ENCODE measurements at regions not wholly inside any gene's neighbourhood (a gene's known extent, or its start where the extent isn't known, plus 50 kb on each side); places are given as distances from the start of the nearest gene placed in this dataset.

DNA sequence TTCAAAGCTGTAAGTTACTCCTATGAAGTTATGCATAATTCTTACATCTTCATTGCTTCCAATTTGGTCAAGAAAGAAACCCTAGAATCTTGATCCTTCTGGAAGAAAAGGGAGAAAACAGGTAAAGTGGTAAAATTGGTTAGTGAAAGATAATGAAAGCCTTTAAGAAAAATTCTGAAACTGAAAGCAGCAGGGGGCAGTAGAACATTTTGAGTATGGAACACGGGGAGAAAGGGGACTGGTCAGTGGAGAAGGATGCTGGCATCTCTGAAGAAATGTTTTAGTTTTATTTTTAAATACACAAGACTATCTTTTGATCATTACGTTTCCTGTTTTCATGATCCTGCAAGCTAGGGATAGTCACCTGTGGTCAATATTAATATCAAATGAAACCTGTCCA lies 54.3 kb downstream of the SLIT2 start:
- TF ChIP-seq POLR2A (IDR thresholded peaks at IDR 0.05; ENCODE audit: extremely low read depth, insufficient read length), result no peak
- TF ChIP-seq, protein P1, sequence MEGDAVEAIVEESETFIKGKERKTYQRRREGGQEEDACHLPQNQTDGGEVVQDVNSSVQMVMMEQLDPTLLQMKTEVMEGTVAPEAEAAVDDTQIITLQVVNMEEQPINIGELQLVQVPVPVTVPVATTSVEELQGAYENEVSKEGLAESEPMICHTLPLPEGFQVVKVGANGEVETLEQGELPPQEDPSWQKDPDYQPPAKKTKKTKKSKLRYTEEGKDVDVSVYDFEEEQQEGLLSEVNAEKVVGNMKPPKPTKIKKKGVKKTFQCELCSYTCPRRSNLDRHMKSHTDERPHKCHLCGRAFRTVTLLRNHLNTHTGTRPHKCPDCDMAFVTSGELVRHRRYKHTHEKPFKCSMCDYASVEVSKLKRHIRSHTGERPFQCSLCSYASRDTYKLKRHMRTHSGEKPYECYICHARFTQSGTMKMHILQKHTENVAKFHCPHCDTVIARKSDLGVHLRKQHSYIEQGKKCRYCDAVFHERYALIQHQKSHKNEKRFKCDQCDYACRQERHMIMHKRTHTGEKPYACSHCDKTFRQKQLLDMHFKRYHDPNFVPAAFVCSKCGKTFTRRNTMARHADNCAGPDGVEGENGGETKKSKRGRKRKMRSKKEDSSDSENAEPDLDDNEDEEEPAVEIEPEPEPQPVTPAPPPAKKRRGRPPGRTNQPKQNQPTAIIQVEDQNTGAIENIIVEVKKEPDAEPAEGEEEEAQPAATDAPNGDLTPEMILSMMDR (IDR thresholded peaks at IDR 0.05; ENCODE audit: low read depth, low read length), result no peak
- TF ChIP-seq, protein P2, sequence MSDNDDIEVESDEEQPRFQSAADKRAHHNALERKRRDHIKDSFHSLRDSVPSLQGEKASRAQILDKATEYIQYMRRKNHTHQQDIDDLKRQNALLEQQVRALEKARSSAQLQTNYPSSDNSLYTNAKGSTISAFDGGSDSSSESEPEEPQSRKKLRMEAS (IDR thresholded peaks at IDR 0.05; ENCODE audit: low read depth, low read length), result no peak
- TF ChIP-seq MYC (IDR thresholded peaks at IDR 0.05; ENCODE audit: low read depth, low read length), result no peak
